ENCODE measurements at regions not wholly inside any gene's neighbourhood (a gene's known extent, or its start where the extent isn't known, plus 50 kb on each side); places are given as distances from the start of the nearest gene placed in this dataset.

DNA sequence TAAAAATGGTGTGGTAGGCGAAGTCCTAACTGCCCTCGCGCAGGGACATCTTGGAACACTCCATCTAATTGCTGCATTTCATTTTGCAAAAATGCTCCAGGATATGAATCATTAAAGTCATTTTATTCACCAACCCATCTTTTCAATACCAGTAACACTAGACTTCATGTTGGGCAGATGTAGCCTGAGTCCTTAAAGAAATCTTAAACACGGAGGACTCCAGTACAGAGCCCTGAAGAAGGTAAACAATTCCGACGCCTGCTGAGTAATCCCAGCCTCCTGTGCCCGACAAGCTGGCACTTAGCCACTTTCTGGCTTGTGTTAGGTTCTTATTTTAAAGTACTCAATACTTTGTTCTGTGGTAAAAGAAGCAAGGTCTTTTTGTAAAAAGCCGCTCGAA is 58.0 kb upstream of the IRS2 start:
- H3K4me3 ChIP-seq (ENCODE audit: low read depth in 1 of 3, low read length in 3 of 3) = no peak overlapping the region
- DNase-seq (ENCODE audit: low spot score) = no peak
- no peaks in the 10 kb centered on the region for H3K36me3 ChIP-seq (ENCODE audit: control insufficient read depth in 4 of 4, insufficient read depth in 3 of 4, low read depth in 1 of 4, low read length in 3 of 4)
- no peak overlapping the region for H3K27ac ChIP-seq (ENCODE audit: low read depth in 1 of 2, low read length in 2 of 2)
- WGBS = 80% methylated on average over 9 of the region's 9 CpGs
- no peaks in the 10 kb centered on the region for H3K9me3 ChIP-seq (ENCODE audit: control insufficient read depth in 4 of 4, low read length in 3 of 4)
- TF ChIP-seq HNF4G (IDR thresholded peaks at IDR 0.05) = no peak
- TF ChIP-seq, protein P1, sequence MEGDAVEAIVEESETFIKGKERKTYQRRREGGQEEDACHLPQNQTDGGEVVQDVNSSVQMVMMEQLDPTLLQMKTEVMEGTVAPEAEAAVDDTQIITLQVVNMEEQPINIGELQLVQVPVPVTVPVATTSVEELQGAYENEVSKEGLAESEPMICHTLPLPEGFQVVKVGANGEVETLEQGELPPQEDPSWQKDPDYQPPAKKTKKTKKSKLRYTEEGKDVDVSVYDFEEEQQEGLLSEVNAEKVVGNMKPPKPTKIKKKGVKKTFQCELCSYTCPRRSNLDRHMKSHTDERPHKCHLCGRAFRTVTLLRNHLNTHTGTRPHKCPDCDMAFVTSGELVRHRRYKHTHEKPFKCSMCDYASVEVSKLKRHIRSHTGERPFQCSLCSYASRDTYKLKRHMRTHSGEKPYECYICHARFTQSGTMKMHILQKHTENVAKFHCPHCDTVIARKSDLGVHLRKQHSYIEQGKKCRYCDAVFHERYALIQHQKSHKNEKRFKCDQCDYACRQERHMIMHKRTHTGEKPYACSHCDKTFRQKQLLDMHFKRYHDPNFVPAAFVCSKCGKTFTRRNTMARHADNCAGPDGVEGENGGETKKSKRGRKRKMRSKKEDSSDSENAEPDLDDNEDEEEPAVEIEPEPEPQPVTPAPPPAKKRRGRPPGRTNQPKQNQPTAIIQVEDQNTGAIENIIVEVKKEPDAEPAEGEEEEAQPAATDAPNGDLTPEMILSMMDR (IDR thresholded peaks at IDR 0.05; ENCODE audit: low read depth, low read length, missing input control) = no peak
- no peak for TF ChIP-seq EGR1 (IDR thresholded peaks at IDR 0.05; ENCODE audit: low read depth in 2 of 2)
- TF ChIP-seq, protein P2, sequence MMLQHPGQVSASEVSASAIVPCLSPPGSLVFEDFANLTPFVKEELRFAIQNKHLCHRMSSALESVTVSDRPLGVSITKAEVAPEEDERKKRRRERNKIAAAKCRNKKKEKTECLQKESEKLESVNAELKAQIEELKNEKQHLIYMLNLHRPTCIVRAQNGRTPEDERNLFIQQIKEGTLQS (IDR thresholded peaks at IDR 0.05) = no peak
- TF ChIP-seq, protein P3, sequence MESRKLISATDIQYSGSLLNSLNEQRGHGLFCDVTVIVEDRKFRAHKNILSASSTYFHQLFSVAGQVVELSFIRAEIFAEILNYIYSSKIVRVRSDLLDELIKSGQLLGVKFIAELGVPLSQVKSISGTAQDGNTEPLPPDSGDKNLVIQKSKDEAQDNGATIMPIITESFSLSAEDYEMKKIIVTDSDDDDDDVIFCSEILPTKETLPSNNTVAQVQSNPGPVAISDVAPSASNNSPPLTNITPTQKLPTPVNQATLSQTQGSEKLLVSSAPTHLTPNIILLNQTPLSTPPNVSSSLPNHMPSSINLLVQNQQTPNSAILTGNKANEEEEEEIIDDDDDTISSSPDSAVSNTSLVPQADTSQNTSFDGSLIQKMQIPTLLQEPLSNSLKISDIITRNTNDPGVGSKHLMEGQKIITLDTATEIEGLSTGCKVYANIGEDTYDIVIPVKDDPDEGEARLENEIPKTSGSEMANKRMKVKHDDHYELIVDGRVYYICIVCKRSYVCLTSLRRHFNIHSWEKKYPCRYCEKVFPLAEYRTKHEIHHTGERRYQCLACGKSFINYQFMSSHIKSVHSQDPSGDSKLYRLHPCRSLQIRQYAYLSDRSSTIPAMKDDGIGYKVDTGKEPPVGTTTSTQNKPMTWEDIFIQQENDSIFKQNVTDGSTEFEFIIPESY (IDR thresholded peaks at IDR 0.05) = no peak
- no peak for TF ChIP-seq JUND (IDR thresholded peaks at IDR 0.05)
- TF ChIP-seq SP1 (IDR thresholded peaks at IDR 0.05) = no peak
- TF ChIP-seq, protein P4, sequence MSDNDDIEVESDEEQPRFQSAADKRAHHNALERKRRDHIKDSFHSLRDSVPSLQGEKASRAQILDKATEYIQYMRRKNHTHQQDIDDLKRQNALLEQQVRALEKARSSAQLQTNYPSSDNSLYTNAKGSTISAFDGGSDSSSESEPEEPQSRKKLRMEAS (IDR thresholded peaks at IDR 0.05) = no peak
- TF ChIP-seq RXRA (IDR thresholded peaks at IDR 0.05) = no peak
- TF ChIP-seq YY1 (IDR thresholded peaks at IDR 0.05) = no peak
- no peak for TF ChIP-seq TAF1 (conservative IDR thresholded peaks at IDR 0.05)
- TF ChIP-seq NR2F2 (IDR thresholded peaks at IDR 0.05) = no peak
- TF ChIP-seq GABPA (IDR thresholded peaks at IDR 0.05 in 1 of 2, conservative IDR thresholded peaks at IDR 0.05 in 1 of 2) = no peak
- no peak for TF ChIP-seq RAD21 (IDR thresholded peaks at IDR 0.05)
- TF ChIP-seq REST (IDR thresholded peaks at IDR 0.05) = no peak
- TF ChIP-seq HNF4A (conservative IDR thresholded peaks at IDR 0.05) = no peak
- no peak for TF ChIP-seq FOXA1 (IDR thresholded peaks at IDR 0.05)
- TF ChIP-seq FOXA2 (IDR thresholded peaks at IDR 0.05) = no peak
- no peak overlapping the region for H3K9ac ChIP-seq (ENCODE audit: low read depth in 1 of 2, low read length in 2 of 2)
- no peaks in the 10 kb centered on the region for H3K27me3 ChIP-seq (ENCODE audit: control insufficient read depth in 4 of 4, insufficient read depth in 4 of 4, low read length in 3 of 4)
- H3K4me1 ChIP-seq (ENCODE audit: control insufficient read depth in 4 of 4, insufficient read depth in 4 of 4, low read length in 3 of 4) = peaks cover 0 to 4% (median under 1%) of the 10 kb centered on the region in 4 donors
